Hepatic stellate cell (primary cell): ENCODE measurements at regions not wholly inside any gene's neighbourhood (a gene's known extent, or its start where the extent isn't known, plus 50 kb on each side); places are given as distances from the start of the nearest gene placed in this dataset.

Experiments used
- DNase-seq: peaks from one replicate; pipeline ENCODE4 v3.0.0; 2011; ENCODE audit warnings: low spot score

DNA sequence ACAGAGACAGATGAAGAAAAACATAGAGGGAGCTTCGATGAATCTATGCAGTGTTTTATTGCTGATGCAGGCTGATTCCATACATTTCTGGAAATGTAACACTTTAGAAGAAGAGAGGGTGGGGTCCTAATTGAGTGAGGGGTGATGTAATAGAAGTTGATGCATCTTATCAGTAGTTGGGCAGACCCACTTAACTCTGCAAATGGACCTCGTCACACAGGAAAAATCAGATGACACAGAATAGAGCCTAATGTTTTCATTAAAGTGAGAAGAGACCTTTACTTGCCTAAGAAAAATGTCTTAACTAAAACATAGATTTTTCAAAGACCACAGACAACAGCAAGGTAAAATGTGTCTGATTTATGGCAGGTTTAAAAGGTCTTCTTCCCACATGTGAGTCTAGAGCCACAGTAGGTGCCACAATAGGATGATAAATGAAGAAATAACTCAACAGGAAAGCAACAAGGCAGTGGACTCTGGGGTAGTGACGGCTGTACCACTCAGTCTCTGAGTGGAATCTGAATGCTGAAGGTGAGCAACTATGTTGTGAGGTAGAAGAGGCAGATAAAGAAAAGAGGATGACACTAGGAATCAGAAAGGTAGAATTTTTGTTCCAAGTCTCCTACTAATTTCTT lies 414.7 kb upstream of the PIK3C3 start:
- no peak for DNase-seq

DNA sequence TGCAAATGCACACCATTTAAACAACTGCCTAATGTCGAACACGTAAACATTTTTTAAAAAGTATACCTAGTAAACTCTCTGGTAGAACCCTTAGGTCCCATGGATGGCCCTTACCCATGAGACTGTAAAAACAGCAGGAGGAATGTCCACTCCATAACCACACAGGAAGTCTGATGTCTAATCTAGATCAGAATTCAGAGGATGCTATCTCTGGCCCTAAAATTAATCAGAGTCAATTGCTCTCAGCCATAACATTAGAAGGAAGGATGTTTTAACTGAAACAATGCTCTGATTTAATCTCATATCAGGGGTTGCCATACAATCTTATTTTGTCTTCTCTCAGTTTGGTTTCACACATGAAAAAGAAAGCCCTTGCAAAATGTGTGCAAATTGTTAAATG lies 416.3 kb upstream of the PIK3C3 start:
- DNase-seq = no peak

DNA sequence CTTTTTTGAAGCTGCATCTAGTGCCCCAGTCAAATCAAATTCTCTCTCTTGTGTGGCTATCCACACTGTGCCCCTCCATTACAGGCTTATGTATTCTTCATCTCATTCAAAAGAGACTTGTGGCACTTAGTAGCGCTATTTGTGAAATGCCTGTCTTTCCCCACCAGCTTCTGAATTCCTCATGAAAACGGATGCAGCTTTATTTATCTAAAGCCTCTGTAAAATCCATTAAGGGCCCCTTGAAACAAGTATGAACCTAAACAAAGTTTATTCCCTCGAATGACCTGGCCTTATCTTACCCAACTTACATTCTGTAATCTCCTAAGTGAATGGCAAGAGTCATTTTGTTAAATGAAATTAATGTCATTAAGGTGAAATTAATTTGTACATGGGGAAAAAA lies 417.4 kb upstream of the PIK3C3 start:
- no peak for DNase-seq

DNA sequence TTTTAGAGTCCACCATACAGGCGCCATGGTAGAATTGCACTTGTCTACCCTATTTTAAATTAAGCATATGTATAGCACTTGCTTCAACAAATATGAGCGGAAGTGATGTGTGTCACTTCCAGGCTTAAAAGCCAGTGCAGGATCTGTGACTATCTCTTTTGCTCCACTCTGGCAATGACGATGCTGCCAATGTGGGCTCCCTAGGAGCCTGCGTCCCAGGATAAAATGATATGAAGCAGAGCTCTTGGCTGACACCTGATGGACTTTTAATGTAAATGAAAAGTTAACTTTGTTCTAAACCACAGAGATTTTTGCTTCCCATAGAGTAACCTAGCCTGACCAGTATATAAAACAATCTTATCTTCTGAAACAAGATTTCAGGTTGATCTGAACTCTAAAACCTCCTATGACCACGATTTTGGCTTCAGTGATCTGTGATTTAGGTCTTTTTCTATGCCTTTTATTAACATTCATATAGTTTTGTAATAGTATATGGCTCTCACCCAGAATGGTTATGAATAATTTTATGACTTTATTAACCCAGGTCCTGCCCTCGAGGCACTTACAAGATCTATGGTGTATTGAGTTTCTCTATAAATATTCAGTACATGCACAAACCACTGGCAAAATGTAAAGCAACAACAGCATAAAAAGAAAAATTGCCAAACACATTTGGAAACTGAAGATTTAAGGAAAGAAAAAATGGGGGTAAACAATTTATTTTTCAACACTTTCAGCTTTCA lies 422.5 kb upstream of the PIK3C3 start:
- DNase-seq = no peak

DNA sequence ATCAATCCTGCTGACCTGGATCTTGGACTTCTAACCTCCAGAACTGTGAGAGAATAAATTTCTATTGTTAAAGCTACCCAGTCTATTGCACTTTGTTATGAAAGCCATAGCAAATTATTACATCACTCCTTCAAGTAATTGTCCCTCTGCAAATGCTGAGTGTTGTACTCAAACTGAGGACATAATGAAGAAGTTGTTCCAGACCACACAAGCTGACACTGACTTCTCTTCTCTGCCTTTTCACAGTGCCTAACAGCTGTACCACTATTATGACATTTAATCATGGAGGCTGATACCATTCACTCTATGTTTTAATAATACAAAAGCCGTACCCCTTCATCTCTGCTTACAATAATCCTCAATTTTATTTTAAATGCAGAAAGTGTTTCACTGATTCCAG lies 424.1 kb upstream of the PIK3C3 start:
- DNase-seq = no peak

- DNase-seq = no peak
These were observed 425.9 kb upstream of the PIK3C3 start for GRCh38 chr18:41529093-41529492.

DNA sequence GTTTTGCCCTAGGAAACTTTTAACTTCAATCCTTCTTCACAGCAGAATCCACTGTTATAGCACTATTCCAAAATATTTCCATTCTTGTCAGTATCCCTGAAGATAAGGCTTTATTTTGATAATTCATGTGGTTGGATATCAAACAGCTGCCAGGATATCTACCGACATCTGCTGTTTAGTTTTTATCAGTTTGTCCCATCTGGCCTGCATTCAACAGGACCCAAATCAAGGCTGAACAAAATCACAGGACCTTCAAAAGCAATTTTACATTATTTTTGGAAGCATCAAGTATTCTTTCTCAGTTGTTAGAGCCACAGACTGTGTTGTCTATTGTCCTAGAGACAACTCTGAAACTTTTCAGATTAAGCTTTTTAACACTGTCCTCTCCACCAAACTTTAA lies 429.0 kb upstream of the PIK3C3 start:
- DNase-seq = no peak

DNA sequence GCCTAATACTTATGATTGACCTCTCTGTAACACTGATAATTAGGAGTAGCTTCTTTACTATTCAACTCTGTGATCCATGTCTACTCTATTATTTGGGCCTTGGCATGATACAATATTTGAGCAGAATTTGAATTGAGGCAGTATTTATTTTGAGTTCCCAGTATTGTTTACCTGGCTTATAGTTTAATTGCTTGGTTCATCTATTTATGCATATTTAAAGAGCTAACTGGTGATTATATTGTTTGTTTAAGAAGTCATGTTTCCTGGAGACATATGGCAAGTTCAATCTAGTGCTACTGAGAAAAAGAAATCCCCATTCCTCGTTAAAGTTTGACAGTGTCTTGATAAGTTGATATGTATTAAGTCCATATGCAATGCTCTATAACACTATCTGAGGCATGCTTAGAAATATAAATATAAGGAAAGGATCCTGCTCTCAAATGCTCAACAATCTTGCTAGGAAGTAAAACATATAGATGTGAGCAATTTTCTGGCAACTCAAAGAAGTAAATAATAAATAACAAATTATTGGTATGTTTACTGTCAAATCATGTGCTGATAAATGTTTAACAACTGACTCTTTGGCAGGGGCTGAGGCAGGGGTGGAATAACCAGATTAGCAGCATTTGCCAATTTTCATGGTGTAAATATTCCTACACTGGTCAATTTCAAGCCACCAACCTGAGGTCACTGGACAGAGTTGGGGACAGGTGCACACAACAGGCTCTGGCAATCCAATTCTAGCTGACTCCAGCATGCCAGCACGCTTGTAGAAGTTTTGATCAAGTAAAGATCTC lies 430.2 kb upstream of the PIK3C3 start:
- no peak for DNase-seq

DNA sequence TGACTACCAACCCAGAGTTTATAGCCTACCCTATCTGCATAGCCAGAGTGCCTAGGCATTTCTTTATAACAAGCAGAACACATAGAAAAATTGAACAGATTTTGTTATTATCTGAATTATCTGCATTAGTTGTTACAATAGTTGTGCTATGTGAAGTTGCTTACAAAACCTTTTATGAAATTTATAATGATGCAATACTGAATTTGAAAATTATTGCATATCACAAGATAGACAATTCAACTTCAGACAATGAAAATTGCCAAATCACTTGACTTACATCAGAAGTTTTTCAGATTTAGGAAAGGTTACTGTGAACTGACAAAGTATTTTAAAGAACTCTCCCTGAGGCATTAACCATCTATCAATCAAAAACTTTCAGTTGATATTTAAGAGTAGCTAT lies 437.9 kb upstream of the PIK3C3 start:
- DNase-seq = no peak

DNA sequence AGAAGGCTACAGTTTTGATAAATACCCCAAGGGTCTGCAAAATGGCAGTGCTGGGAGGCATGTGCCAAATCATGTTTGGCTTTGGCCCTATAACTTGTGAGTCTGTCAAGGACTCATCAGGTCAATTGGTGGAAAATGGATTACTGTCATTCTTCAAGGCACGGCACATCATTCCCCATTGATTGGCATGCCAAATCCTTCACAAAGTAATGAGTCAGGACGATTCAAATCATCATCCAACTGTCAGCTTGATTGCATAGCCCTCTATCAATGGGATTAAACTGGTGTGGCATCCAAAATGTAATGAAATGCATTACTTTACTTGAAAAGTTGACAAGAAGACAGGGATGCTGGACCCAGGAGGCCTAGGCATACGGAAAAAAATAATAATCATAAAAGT lies 441.6 kb upstream of the PIK3C3 start:
- DNase-seq = no peak

DNA sequence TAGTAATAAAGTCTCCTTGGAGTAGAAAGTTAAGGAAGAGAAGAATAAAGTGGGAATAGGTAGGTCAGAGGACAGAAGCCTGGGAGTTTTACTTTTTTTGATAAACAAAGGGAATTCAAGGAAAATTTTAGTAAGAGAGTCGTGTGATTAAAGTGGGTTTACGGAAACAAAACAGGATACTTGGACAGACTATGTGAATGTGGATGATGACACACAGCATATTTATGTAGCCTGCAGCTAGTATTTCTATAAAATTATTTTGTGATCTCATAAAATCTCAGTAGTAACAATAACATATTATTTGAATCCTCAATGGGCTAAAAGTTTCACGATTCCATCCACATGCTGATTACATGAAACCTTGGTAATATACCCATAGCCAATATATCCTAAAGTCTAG lies 450.7 kb upstream of the PIK3C3 start:
- DNase-seq = no peak

GRCh38 chr18:41501848-41502247 lies 453.2 kb upstream of the PIK3C3 start:
- DNase-seq = no peak

GRCh38 chr18:41499345-41499744 lies 455.7 kb upstream of the PIK3C3 start:
- DNase-seq = no peak

- DNase-seq = no peak
These were observed 464.2 kb upstream of the PIK3C3 start for GRCh38 chr18:41490861-41491260.

DNA sequence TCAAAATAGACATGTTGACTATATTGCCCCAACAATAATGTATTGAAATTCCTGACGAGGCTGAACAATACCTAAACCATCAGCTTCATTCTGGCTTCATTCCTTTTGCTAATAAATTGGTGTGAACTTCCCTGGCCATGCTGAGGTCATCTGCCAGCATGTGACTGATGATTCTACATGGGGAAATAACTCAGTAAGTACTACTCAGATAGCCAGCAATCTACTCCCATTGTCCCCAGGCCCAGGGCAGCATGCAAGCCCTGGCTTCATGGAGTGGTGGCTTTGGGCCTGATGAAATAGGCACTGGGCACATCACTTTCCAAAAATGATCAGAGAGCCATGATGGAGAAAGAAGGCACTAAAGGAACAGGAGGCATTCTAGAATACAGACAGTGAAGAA lies 468.5 kb upstream of the PIK3C3 start:
- no peak for DNase-seq

- DNase-seq = no peak
These were observed 471.0 kb upstream of the PIK3C3 start for GRCh38 chr18:41484069-41484468.

DNA sequence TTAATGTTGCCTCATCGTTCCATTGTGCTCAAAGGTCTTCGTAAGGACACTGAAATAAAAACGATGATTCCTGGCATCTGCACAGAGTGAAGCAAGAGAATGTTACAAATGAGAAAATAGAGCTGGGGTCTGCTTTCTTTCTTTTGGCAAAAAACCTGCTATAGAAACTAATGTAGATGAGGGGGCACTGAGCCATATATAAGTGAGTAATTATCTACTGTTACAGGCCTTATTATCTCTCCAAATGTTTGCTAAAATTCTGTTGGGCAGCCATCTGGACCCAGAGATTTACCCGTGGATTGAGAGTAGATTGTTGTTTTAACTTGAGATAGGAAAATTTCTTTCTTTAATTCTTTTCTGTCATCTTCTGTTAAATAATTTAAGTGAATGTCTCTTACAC lies 472.5 kb upstream of the PIK3C3 start:
- DNase-seq = no peak

DNA sequence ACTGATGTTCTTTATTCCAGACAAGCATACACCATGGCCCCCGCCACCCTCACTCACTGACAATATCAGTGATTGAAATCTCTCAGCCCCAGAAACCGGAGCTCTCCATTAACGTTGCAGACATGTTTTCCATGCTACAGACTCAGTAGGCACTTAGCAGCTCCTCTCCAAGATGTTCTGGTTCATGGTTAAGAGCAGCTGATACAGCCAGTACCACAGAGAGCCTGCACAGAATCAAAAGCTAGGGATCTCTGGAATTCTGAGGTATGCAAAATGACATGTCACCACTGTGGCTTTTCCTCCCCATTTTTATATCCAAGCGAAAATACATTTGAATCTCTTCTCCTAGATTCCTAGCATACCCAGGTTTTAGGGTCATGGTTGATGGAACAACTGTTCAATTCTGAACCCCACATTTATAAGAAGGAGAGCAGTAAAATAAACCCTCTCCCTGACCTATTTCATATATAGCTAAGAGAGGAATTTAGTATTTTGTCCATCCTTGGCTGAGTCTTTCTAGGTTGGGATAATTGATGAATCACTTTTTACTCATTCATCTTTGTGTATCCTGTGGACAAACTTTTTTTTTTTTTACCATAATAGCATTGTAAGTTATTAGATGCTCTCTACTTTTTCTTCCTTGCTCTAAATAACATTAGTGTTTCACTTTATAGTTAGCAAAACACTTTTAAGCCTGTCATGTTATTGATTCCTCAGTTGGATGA lies 488.4 kb upstream of the PIK3C3 start:
- DNase-seq = no peak

- DNase-seq = no peak
These were observed 489.6 kb upstream of the PIK3C3 start for GRCh38 chr18:41465386-41465785.

GRCh38 chr18:41464278-41464677 lies 490.8 kb upstream of the PIK3C3 start:
- DNase-seq = no peak

GRCh38 chr18:41462946-41463345 lies 492.1 kb upstream of the PIK3C3 start:
- DNase-seq = no peak

GRCh38 chr18:41461114-41461513 lies 493.9 kb upstream of the PIK3C3 start:
- DNase-seq = no peak

DNA sequence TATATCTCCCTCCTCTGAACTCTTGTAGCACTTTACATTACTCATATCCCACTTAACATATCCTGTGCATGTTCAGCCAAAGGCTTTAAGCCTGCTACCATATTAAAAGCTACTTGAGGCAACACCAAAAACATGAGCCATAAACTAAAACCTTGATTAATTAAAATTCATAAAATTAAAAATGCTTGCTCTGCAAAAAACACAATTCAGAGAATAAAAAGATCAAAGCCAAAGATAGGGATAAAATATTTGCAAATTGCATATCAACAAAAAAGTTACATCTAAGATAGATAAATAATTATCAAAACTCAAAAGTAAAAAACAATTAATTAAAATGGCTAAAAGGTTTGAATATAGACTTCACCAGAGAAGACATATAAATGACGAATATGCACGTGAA lies 495.4 kb upstream of the PIK3C3 start:
- DNase-seq = no peak
